ENCODE measurements at regions not wholly inside any gene's neighbourhood (a gene's known extent, or its start where the extent isn't known, plus 50 kb on each side); places are given as distances from the start of the nearest gene placed in this dataset.

DNA sequence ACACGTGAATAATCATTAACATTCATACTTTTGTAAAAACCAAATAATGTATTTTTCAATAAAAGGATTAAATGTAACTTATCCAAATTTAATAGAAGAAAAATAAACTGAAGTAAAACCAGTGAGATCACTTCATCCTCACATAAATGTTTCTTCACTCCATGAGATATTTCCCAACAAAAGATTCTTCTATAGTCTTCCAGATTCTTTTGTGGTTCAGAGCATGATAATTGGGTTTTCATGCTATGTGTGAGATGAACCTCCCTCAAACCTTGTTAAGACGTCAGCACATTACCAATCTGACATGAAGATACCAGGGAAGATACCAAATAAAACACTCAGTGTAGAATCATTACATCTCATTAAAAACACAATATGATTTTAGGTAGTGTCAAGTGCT, 62.9 kb upstream of the OXGR1 start:
- no peak overlapping the region for H3K4me2 ChIP-seq (ENCODE audit: low read length)
- H3K36me3 ChIP-seq (ENCODE audit: insufficient read depth, low read length): no peaks in the 10 kb centered on the region
- H3K4me3 ChIP-seq (ENCODE audit: low read length): no peak overlapping the region
- H3K27me3 ChIP-seq (ENCODE audit: control insufficient read depth, insufficient read depth, low read length): peaks cover 9% of the 10 kb centered on the region
- H3K9ac ChIP-seq (ENCODE audit: low read depth, low read length): no peak overlapping the region
- H3K4me1 ChIP-seq (ENCODE audit: control insufficient read depth, insufficient read depth, low read length): no peaks in the 10 kb centered on the region
- no peaks in the 10 kb centered on the region for H3K9me3 ChIP-seq (replicated peaks; ENCODE audit: low read length)

DNA sequence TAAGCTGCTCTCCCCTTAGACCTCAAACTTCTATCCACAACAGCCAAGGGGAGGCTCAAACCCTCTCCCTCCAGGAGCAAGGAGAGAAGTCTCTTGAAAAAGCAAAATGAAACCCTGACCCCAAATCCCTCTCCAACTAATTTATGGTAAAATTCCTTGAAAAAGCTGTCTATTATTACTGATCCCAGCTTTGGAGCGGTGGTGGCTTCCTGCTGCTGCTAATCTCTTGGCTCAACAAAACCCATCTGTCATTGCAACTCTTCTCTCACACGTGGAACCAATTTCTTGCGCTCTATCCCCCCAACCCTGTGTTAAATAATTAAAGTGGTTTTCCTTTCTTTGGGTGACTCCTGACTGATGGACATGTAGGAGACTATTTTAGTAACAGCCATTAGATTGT, 64.1 kb upstream of the OXGR1 start:
- Histone ChIP-seq H3K4me3 (ENCODE audit: low read length) (no peak overlapping the region), H3K4me1 (ENCODE audit: control insufficient read depth, insufficient read depth, low read length) (no peaks in the 10 kb centered on the region), H3K27me3 (ENCODE audit: control insufficient read depth, insufficient read depth, low read length) (peaks cover 9% of the 10 kb centered on the region), H3K4me2 (ENCODE audit: low read length) (no peak overlapping the region), H3K9me3 (replicated peaks; ENCODE audit: low read length) (no peaks in the 10 kb centered on the region), H3K9ac (ENCODE audit: low read depth, low read length) (no peak overlapping the region), H3K36me3 (ENCODE audit: insufficient read depth, low read length) (no peaks in the 10 kb centered on the region)

DNA sequence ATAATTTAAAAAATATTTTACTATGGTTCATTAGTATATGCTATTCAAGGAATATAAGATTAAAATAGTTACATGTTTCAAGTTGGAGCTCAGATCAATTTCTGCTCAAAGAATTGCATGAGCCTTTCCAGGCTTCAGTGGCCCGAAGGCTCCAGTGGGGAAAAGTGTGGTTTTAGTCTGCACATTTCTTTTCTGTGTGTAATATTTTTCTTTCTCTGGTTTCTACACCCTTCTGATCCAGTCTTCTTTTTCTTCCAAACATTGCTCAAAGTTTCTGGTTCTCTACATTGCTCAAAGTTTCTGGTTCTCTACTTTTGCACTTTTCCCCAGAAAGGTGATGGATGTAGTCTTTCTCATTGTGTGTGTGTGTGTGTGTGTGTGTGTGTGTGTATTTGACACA, 64.7 kb upstream of the OXGR1 start:
- H3K27me3 ChIP-seq (ENCODE audit: control insufficient read depth, insufficient read depth, low read length): peaks cover 11% of the 10 kb centered on the region
- no peak overlapping the region for H3K4me3 ChIP-seq (ENCODE audit: low read length)
- no peak overlapping the region for H3K9ac ChIP-seq (ENCODE audit: low read depth, low read length)
- H3K9me3 ChIP-seq (replicated peaks; ENCODE audit: low read length): no peaks in the 10 kb centered on the region
- H3K4me2 ChIP-seq (ENCODE audit: low read length): no peak overlapping the region
- no peaks in the 10 kb centered on the region for H3K4me1 ChIP-seq (ENCODE audit: control insufficient read depth, insufficient read depth, low read length)
- no peaks in the 10 kb centered on the region for H3K36me3 ChIP-seq (ENCODE audit: insufficient read depth, low read length)

DNA sequence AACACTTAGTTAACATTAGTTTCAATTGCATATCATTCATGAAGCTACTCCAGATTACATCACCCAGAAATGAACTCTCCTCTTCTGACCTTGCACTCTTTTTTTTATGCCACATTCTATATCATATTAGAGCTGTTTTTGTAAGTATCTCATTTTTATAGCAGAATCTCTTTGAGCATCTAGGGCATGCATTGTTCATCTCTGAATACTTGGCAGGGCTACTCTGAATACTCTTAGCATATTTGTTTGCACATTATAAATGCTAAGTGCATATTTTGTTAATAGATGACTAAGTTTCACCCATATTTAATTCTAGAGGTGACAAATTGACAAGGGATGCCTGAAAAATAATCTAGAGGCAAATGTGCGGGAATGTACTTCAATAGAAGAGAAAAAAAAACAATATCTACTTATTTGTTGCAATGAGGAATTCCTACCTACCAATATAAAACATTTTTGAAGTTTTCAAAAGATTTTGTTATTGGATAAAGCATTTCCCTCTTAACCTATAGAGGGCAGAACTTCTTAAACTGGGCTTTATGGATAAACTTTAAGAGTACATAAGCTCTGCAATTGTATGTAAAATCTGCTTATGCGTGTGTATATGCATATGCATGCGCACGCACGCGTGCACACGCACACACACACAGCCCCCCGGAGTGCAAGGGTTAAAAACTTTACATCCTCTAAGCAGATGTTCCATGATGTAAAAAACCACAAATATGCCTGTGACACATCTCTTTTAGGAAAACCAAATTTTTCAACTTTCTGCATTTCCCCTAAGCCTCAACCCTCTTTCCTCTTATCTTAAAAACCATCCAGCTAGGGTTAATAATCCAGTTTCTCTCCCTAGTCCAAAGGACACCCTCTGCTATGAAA, 73.0 kb upstream of the OXGR1 start:
- no peaks in the 10 kb centered on the region for H3K36me3 ChIP-seq (ENCODE audit: insufficient read depth, low read length)
- no peak overlapping the region for H3K4me3 ChIP-seq (ENCODE audit: low read length)
- peaks cover 5% of the 10 kb centered on the region for H3K4me1 ChIP-seq (ENCODE audit: control insufficient read depth, insufficient read depth, low read length)
- H3K27me3 ChIP-seq (ENCODE audit: control insufficient read depth, insufficient read depth, low read length): peaks cover 11% of the 10 kb centered on the region
- H3K9me3 ChIP-seq (replicated peaks; ENCODE audit: low read length): no peaks in the 10 kb centered on the region
- H3K9ac ChIP-seq (ENCODE audit: low read depth, low read length): no peak overlapping the region
- H3K4me2 ChIP-seq (ENCODE audit: low read length): no peak overlapping the region

DNA sequence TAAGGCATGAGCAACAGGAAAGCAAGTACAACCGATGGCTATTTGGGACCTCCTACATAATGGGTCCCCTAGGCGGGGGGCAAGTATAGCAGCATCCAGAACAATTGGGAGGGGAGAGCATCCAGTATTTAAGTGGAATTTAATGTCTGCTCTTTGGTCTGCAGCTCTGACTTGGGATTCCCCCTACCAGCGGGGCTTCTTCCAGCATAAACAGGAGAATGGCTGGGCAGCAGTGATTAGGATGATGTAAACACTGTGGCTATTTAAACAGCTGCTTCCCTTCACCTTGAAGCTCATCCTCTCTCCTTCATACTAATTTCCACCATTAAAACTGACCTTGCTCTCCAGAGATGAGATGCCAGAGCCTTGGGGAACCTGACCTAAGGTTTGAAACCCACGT, 73.9 kb upstream of the OXGR1 start:
- no peak overlapping the region for H3K9ac ChIP-seq (ENCODE audit: low read depth, low read length)
- H3K36me3 ChIP-seq (ENCODE audit: insufficient read depth, low read length): no peaks in the 10 kb centered on the region
- H3K9me3 ChIP-seq (replicated peaks; ENCODE audit: low read length): no peaks in the 10 kb centered on the region
- H3K4me3 ChIP-seq (ENCODE audit: low read length): no peak overlapping the region
- H3K4me1 ChIP-seq (ENCODE audit: control insufficient read depth, insufficient read depth, low read length): peaks cover 5% of the 10 kb centered on the region
- H3K27me3 ChIP-seq (ENCODE audit: control insufficient read depth, insufficient read depth, low read length): peaks cover 11% of the 10 kb centered on the region
- no peak overlapping the region for H3K4me2 ChIP-seq (ENCODE audit: low read length)

GRCh38 chr13:97069050-97069815, 75.0 kb upstream of the OXGR1 start:
- H3K4me2 ChIP-seq (ENCODE audit: low read length): no peak overlapping the region
- no peak overlapping the region for H3K9ac ChIP-seq (ENCODE audit: low read depth, low read length)

GRCh38 chr13:97072297-97072696, 78.0 kb upstream of the OXGR1 start:
- Histone ChIP-seq H3K4me1 (ENCODE audit: control insufficient read depth, insufficient read depth, low read length) (peaks cover 5% of the 10 kb centered on the region), H3K4me3 (ENCODE audit: low read length) (no peak overlapping the region), H3K27me3 (ENCODE audit: control insufficient read depth, insufficient read depth, low read length) (peaks cover 7% of the 10 kb centered on the region), H3K9ac (ENCODE audit: low read depth, low read length) (no peak overlapping the region), H3K4me2 (ENCODE audit: low read length) (no peak overlapping the region), H3K36me3 (ENCODE audit: insufficient read depth, low read length) (no peaks in the 10 kb centered on the region), H3K9me3 (replicated peaks; ENCODE audit: low read length) (peaks cover 2% of the 10 kb centered on the region)

More at GRCh38 chr13:97069050-97069815, 75.0 kb upstream of the OXGR1 start:
- H3K4me1 ChIP-seq (ENCODE audit: control insufficient read depth, insufficient read depth, low read length): peaks cover 5% of the 10 kb centered on the region
- peaks cover 7% of the 10 kb centered on the region for H3K27me3 ChIP-seq (ENCODE audit: control insufficient read depth, insufficient read depth, low read length)
- H3K36me3 ChIP-seq (ENCODE audit: insufficient read depth, low read length): no peaks in the 10 kb centered on the region
- no peaks in the 10 kb centered on the region for H3K9me3 ChIP-seq (replicated peaks; ENCODE audit: low read length)
- no peak overlapping the region for H3K4me3 ChIP-seq (ENCODE audit: low read length)

DNA sequence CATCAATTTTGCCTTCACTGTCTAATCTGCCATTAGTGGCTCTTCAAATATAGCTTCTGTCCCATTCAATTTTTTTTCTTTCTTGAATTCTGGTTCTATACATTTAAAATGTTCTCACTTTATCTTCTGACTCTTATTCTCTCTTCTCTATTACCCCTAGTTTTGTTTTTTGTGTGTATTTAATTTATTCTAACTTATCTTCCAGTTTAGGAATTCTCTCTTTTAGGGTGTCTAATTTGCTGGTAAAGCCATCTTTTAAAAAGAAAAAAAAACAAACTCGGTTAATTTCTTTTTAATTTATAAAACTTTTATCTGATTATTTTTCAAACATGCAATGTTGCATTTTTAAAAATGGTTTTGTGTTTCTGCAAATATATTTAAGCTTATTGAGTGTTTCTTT, 80.3 kb upstream of the OXGR1 start:
- H3K4me2 ChIP-seq (ENCODE audit: low read length): no peak overlapping the region
- H3K4me3 ChIP-seq (ENCODE audit: low read length): no peak overlapping the region
- H3K9ac ChIP-seq (ENCODE audit: low read depth, low read length): no peak overlapping the region
- H3K36me3 ChIP-seq (ENCODE audit: insufficient read depth, low read length): no peaks in the 10 kb centered on the region
- no peaks in the 10 kb centered on the region for H3K27me3 ChIP-seq (ENCODE audit: control insufficient read depth, insufficient read depth, low read length)
- peaks cover 2% of the 10 kb centered on the region for H3K9me3 ChIP-seq (replicated peaks; ENCODE audit: low read length)
- no peaks in the 10 kb centered on the region for H3K4me1 ChIP-seq (ENCODE audit: control insufficient read depth, insufficient read depth, low read length)

DNA sequence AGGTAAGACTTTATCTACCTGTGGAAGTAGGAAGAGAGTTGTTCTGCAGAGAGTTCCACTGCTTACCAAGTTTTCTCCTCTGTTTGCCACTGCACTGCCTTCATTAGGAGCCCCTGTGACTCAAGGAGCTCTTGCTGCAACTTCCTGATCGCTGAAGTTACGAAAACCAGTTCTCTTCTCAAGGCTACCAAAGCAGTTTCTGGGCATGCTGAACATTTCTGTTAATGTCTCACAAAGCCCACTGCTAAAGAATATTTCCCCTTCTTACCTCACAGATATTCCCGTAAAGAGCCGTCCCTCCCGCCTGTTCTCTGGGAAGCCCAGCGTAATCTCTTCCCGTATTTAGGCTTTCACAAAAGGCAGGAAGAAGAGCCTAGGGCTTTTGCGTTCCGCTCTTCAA, 82.6 kb upstream of the OXGR1 start:
- no peak overlapping the region for H3K4me2 ChIP-seq (ENCODE audit: low read length)

DNA sequence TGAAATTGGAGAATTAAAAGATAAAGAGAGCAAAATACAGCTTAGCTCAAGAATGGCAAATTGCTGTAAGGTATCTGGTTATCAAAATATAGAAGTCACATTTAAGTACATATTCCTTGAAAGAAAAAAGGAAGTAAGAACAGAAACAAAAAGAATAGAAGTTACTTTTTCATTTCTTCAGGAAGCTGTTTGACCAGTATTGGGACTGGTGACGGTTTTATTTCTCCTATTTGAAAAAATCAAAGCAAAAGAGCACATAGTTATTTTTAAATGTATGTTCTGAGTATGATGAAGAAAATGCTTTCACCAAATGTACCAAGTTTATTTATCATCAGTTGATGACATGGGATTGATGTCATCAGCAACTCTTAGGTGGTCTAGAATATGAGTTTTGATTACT, 83.1 kb upstream of the OXGR1 start:
- no peak overlapping the region for H3K9ac ChIP-seq (ENCODE audit: low read depth, low read length)
- H3K9me3 ChIP-seq (replicated peaks; ENCODE audit: low read length): peaks cover 2% of the 10 kb centered on the region
- no peaks in the 10 kb centered on the region for H3K36me3 ChIP-seq (ENCODE audit: insufficient read depth, low read length)
- H3K4me1 ChIP-seq (ENCODE audit: control insufficient read depth, insufficient read depth, low read length): no peaks in the 10 kb centered on the region
- H3K4me2 ChIP-seq (ENCODE audit: low read length): no peak overlapping the region
- H3K4me3 ChIP-seq (ENCODE audit: low read length): no peak overlapping the region
- no peaks in the 10 kb centered on the region for H3K27me3 ChIP-seq (ENCODE audit: control insufficient read depth, insufficient read depth, low read length)

More for the DNA sequence above, 82.6 kb upstream of the OXGR1 start:
- peaks cover 2% of the 10 kb centered on the region for H3K9me3 ChIP-seq (replicated peaks; ENCODE audit: low read length)
- no peaks in the 10 kb centered on the region for H3K4me1 ChIP-seq (ENCODE audit: control insufficient read depth, insufficient read depth, low read length)
- no peak overlapping the region for H3K9ac ChIP-seq (ENCODE audit: low read depth, low read length)
- H3K36me3 ChIP-seq (ENCODE audit: insufficient read depth, low read length): no peaks in the 10 kb centered on the region
- no peak overlapping the region for H3K4me3 ChIP-seq (ENCODE audit: low read length)
- no peaks in the 10 kb centered on the region for H3K27me3 ChIP-seq (ENCODE audit: control insufficient read depth, insufficient read depth, low read length)

- H3K4me2 ChIP-seq (ENCODE audit: low read length): no peak overlapping the region
- no peak overlapping the region for H3K4me3 ChIP-seq (ENCODE audit: low read length)
- peaks cover 2% of the 10 kb centered on the region for H3K9me3 ChIP-seq (replicated peaks; ENCODE audit: low read length)
- H3K9ac ChIP-seq (ENCODE audit: low read depth, low read length): no peak overlapping the region
- no peaks in the 10 kb centered on the region for H3K36me3 ChIP-seq (ENCODE audit: insufficient read depth, low read length)
- no peaks in the 10 kb centered on the region for H3K4me1 ChIP-seq (ENCODE audit: control insufficient read depth, insufficient read depth, low read length)
- H3K27me3 ChIP-seq (ENCODE audit: control insufficient read depth, insufficient read depth, low read length): no peaks in the 10 kb centered on the region
Measured at GRCh38 chr13:97079726-97080125, 85.5 kb upstream of the OXGR1 start.
